HG02798 (cell line): ENCODE measurements at regions not wholly inside any gene's neighbourhood (a gene's known extent, or its start where the extent isn't known, plus 50 kb on each side); places are given as distances from the start of the nearest gene placed in this dataset.

Experiments used
- ATAC-seq: cut with Tn5 transposase; IDR thresholded peaks from one replicate; pipeline ENCODE4 v1.9.1; 2021; ENCODE audit warnings: mild to moderate bottlenecking; ENCODE audit not compliant: unreplicated experiment, poor library complexity

DNA sequence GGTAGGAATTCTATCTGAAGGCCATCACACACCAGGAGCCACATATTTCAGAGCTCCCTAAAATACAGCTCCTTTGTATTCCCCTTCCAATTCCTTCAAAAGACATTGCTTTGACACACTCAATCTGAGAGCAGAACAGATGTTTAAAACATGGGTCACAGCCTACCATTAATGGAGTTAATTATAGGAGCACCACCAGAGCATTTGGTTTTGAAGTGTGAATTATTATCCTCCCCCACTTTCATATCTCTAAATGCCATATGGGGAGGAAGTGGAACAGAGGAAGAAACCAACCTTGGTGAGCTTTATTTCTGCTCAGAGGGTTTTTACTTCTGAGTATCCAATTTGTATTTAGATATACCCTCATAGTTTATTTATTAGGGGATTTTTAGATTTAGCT, 50.7 kb upstream of the TNFRSF21 start:
- peak; percentile 55 for ATAC-seq

DNA sequence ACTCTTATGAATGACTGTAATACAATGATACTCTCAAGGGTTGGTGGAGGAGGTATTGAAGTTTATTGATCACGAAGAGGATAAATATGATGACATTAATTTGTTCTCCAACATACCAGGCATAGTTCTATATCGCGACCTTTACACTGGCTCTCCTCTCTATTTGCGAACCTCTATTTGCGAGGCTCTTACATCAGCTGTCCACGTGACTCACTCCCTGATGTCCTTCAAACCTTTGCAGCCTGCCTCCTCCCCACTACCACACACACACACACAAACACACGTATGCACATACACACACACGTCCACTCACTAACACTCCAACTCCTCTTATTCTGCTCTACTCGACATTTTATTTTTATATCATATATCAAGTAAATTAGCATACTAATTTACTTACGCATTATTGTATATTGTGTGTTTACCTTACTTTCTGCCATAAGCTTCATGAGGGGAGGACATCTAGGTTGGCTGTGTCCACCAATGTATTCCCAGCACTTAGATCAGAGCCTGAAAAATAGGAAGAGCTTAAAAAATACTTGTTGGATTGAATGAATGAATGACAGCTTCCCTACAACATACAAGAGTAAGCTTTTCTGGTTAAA, 53.3 kb upstream of the TNFRSF21 start:
- ATAC-seq, result no peak

DNA sequence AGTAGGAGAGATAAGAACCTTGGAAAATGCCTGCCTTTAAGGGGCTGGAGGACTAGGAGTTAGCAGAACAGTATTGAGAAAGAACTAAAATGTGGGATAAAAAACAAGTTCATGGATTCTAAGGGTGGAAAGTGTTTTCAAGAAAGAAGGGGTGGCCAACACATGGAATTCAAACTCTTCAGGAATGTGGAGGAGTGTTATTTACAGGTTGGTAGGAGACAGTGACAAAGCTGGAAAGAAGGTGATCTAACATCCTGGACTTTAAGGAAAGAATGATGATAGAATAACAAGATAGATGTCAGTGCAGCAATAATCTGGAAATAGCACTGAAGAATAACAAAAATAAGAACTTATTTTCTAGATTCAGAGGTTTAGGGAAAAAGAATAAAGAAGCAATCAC, 54.0 kb upstream of the TNFRSF21 start:
- ATAC-seq, result no peak

DNA sequence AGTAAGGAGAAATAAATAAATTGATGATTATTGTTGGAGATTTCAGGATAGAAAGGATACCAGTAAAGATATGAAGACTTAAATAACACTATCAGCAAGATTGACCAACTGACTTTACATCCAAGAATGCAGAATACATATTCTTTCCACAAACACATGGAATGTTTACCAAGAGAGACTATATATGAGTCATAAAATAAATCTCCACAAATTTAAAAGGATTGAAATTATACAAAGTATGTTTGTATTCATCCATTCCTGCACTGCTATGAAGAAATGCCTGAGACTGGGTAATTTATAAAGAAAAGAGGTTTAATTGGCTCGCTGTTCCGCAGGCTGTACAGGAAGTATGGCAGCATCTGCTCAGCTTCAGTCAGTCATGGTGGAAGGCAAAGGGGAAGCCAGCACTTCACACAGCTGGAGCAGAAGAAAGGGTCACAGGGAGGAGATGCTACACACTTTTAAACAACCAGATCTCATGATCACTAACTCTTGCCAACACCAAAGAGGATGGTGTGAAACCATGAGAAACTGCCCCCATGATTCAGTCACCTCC, 56.7 kb upstream of the TNFRSF21 start:
- no peak for ATAC-seq

DNA sequence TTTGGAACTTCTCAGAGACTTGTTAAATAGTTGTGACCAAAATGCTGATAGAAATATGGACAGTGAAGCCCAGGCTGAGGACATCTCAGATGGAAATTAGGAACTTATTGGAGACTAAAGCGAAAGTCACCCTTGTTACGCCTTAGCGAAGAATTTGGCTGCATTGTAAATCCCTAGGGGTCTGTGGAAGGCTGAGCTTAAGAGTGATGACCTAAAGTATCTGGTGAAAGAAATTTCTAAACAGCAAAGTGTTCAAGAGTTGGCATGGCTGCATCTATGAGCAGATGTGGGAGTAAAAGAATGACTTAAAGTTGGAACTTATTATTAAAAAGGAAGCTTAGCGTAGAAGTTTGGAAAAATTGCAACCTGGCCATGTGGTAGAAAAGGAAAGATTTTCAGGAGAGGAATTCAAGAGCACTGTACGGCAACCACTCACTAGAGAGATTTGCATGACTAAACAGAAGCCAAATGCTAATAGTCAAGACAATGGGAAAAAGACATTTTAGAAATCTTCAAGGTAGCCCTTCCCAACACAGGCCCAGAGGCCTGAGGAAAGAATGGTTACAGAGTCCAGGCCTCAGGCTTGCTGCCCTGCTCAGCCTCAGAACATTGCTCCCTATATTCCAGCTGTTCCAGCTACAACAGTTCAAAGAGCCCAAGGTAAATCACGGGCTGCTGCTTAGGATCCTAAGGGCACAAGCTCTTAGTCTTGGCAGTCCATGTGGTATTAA, 61.6 kb upstream of the TNFRSF21 start:
- no peak for ATAC-seq

DNA sequence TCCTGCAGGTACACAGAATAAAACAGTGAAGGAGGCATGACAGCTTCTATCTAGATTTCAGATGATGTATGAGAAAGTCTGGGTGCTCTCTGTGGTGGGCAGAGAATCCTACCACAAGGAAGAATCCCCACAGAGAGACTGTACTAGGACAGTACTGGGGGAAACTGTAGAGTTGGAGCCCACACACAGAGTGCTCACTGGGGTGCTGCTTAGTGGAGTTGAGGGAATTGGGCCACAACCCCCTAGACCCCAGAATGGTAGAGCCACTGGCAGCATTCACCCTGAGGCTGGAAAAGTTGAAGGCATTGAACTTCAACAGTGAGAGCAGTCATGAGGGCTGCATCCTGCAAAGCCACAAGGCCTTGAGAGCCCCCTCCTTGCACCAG, 62.2 kb upstream of the TNFRSF21 start:
- ATAC-seq, result no peak

DNA sequence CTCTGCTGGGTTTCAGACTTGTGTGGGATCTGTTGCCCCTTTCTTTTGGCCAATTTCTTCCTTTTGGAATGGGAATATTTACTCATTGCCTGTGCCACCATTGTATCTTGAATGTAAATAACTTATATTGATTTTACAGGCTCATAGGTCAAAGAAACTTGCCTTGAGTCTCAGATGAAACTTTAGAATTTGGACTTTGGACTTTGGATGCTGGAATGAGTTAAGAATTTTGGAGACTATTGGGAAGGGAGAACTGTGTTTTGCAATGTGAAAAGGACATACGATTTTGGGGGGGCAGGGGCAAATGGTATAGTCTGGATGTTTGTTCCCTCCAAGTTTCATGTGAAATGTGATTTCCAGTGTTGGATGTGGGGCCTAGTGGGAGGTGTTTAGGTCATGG, 62.6 kb upstream of the TNFRSF21 start:
- no peak for ATAC-seq

DNA sequence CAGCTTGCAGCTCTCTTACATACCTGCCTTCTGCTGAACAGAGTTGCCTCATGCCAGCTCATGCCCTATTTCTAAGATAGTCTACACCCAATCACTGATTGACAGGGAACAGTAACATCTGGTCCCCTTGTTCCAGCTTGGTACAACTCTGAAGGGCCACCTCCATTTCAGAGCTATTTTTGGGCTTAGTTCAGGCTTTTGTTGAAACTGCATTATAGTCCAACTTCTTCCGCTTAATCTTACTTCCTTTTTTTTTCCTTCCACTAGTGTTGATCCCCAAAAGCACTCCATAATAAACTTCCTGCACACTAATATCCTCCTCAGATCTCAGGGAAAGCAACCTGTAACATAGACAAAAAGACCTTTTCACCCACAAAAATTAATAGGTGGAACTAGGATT, 65.7 kb upstream of the TNFRSF21 start:
- no peak for ATAC-seq

DNA sequence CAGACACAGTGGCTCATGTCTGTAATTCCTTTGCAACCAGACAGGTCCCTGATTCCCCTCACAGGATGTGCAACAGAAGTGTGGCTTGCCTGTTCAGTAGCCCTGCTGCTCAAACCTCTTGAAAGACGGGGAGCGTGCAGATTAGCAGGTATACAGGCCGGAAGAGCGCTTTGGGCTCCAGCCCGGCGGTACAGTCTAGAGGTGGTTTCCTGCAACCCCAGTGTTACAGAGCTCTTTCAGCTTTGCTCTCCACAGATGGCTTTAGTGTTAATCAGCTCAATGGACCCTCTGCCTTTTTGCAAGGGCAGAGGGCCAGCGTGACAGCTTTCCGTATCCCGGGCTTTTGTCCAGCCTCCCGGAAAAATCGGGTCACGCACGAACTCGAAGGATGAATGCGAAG, 67.2 kb upstream of the TNFRSF21 start:
- ATAC-seq, result peak; percentile 54

DNA sequence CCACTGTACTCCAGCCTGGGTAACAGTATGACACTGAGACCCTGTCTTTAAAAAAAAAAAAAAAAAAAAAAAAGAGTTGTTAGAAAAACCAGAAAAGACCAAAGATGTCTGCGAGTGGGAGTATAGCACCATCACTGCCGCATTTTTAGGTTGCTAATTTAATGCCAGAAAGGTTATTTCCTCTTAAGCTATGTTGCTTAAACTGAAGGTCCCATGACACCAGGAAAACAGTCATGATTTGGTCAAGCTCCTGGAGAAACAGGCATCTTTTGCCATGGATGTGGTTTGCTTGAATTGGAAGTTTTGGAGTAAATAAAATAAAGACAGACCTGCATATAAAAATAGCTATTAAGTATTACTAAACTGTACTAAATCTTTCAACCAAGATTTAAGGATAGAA, 68.3 kb upstream of the TNFRSF21 start:
- no peak for ATAC-seq

DNA sequence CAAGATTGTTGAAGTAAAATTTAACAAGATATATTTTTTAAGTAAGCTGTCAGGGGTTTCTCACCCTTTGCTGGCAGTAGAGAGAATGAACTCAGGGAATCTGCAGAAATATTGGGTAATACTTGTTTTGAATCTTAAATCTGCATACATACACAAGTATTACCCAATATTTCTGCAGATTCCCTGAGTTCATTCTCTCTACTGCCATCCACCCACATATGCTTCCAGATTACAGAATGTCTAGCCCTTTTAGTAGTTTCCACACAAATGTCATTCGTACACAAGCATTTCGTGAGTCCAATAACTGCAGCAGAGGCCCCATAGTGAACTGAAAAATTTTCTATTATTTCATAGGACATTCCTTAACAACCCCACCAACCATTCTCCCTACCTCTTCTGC, 69.6 kb upstream of the TNFRSF21 start:
- no peak for ATAC-seq

DNA sequence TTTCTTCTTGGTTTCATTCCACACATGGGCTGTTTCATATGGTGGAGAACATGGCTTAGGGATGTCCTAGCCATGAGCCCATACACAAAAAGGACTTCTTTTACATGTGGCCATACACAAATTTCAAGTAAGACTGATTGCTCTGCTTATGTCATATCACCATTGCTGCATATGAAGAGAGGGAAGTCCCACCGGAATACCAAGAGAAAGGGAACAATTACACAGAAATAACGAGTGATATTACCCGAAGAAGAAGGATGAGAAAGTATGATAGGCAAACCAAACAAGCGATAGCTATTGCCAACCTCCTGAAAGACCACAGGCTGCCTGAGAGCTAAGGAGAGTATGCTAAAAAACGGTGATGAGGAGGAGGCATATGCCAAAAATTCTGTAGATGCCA, 70.5 kb upstream of the TNFRSF21 start:
- no peak for ATAC-seq

DNA sequence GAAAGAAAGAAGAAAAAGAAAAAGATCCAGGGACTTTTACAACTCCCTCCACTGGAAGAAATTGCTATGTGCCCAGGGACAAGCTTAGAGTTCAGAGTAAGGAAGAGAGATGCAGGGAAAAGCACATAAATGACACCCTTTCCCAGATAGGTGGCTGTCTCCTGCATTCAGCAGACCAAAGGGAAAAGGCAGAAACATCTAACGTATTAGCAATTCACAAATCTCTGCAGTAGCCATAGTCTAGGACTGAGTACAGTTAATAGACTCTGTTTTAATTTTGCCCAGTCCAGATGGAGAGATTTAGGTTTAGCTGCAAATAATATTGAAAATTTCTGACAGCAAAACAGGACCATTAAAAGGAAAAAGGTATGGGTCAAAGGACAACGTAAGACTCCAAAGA, 71.3 kb upstream of the TNFRSF21 start:
- ATAC-seq, result no peak

DNA sequence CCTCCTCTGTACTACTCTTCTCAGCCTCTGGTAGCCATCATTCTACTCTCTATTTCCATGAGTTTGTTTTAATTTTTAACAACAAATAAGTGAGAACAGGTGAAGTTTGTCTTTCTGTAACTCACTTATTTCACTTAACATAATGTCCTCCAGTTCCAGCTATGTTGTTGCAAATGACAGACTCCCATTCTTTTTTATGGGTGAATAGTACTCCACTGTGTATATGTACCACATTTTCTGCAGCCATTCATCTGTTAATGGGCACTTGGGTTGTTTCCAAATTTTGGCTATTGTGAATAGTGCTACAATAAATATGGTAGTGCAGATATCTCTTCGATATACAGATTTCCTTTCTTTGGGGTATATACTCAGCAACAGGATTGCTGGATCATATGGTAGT, 73.7 kb upstream of the TNFRSF21 start:
- no peak for ATAC-seq

DNA sequence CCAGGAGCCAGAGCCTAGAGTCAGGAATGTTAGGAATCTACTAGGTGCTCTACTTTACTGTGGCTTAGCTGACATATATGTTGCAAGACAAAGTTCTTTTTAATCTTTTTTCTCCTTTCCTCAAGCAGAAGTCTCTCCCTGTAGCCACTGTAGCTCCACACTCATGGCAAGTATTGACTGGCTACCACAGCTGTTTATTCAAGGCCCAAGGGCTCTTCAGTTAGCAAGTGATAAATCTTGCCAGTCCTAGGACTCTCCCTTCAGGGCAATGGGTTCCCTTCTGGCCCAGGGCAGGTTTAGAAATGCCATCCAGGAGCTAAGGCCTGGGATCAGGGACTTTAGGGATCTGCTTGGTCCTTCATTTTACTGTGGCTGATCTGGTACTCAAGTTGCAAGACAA, 82.0 kb upstream of the TNFRSF21 start:
- no peak for ATAC-seq

DNA sequence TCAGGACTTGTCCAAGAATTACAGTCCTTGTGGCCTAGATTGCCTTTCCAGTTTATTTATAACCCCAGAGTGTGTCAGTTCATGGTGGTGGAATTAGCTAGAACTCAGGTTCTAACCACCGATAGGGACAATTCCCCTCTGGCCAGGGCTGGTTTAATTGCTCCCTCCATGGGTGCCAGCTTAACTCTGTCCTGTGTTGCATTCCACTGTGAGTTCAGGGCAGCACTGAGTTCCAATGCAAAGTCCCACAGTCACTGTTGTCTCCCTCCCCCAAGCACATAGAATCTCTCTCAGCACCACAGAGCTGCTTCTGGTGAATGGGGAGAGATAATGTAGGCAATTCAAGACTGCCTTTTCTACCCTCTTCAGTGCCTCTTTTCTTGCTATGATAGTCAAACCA, 82.5 kb upstream of the TNFRSF21 start:
- no peak for ATAC-seq

DNA sequence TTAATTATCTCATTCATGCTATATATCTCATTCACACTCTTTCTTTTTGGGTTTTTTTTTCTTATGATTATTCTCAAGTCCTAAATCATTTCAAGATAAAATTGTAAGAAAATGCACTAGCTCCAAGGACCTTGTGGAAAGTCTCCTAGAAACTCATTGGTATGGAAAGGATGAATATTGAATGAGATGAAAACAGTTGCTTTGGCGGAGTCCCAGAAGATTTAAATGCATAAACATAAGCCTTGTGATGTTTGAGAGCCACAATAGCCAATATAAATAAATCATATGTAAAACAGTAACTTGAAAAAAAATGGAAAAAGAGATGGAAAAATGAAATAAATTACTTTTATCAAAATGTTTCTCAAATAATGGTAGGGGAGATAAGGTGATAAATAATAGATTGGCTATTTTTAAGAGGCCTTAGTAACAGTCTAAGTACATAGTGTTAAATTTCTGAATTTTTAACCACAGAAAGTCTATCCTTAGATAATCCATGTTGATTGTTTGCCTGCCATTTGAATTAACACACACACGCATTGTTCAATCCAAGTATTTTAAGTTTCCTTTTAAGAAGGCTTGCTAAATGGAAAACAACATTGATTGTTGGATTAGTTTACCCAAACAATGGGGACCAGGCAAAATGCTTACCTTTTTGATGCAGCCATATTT, 81.1 kb upstream of the CD2AP start:
- no peak for ATAC-seq

DNA sequence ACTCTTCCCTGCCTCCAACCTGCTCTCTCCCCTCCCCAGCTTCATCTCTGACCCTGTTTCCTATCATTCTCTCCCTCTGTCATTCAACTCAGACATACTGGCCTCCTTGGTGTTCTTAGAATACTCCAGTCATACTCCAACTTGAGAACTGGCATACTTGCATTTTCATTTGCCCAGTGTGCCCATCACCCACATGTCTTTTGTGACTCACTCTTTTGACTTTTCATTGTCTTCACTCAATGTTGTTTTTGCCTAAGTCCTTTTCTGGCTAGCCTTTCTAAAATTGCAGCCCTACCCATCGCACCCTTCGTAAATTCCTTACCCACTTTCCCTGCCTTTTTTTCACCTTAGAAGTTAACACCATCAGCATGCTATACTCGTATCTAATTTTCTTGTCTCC, 77.0 kb upstream of the CD2AP start:
- ATAC-seq, result no peak

DNA sequence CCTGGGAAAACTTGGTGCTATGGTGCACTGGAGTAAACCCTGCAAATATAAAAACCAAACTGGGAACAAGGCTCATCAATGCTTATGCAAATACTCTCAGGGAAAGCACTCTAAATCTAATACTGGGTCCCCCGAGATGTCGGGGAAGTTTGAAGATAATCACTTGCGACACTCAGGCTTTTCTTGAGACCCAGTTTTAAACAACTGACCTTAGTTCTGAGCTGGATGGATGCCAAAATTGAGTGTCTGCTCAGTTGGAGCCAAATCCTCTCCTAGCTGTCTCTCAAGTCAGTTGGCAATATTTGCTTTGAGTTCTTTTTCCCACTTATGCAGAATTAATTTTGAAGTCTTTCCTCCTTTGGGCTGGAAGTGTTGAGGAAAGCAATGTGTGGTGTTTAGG, 75.5 kb upstream of the CD2AP start:
- ATAC-seq, result no peak

DNA sequence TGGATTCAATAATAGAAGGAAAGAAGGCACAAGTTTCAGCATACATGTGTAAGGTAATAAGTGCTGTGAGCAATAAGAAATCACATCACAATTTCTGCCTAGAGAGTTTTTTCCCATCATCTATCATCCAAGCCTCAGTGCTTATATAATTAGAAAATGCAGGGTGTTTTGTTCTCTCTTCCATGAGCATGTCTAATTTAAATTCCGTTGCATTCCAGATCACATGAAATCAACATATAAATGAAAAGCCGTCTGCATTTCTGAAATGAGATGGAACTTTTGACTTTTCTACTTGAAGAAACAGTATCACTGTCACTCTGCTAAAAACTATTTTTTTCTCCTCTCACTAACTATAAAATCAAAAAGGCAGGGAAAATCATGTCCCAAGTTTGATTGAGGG, 74.5 kb upstream of the CD2AP start:
- no peak for ATAC-seq

DNA sequence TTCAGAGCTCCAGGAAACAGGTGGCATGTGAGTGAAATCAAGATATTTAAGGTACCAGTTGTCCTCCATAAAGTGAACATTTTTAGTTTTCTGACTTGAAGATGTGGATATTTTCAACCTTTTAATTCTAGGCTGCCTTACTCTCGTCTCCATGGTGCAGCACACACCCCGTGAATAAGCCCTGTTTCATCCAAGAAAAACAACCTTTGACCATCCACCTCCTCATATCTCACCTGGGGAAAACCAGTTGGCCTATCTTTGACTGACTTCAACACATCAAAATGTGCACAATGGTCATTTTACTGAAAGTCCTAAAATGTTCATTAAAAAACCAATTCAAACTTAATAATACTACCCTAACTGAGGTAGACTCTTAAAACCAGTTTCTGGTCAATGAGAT, 73.8 kb upstream of the CD2AP start:
- no peak for ATAC-seq

DNA sequence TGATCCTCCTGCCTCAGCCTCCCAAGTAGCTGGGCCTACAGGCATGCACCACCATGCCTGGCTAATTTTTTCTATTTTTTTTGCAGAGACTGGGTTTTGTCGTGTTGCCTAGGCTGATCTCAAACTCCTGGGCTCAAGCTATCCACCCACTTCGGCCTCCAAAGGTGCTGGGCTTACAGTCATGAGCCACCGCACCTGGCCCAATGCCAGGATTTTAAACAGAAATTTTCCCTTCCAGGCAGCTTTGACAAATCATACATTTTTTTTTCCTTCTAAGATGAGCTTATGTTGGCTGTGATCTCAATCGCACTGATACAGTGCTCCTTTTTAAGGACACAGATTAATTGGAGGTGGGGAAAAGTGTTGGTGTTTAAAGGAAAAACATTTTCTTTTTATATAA, 73.2 kb upstream of the CD2AP start:
- no peak for ATAC-seq
